H1 (cell line): ENCODE measurements at regions not wholly inside any gene's neighbourhood (a gene's known extent, or its start where the extent isn't known, plus 50 kb on each side); places are given as distances from the start of the nearest gene placed in this dataset.

ENCODE experiments used
- CTCF ChIA-PET: fragments of 300-600 bp; sonication (Branson Sonifier 250); formaldehyde crosslinking; loops from one replicate; lab custom pipeline; 2021; ENCODE audit not compliant: partially characterized antibody; lab: Charles Lee
- POLR2A ChIA-PET: fragments of 300-600 bp; sonication (Branson Sonifier 250); formaldehyde crosslinking; loops from one replicate; lab custom pipeline; 2021; ENCODE audit warnings: inconsistent platforms; ENCODE audit not compliant: partially characterized antibody; lab: Charles Lee
- DNase-seq, 2 experiments: peaks; one replicate each; pipeline versions ENCODE4 v3.0.0 to v3.0.0-alpha.2; 2010 to 2022; ENCODE audit warnings: low spot score in 2 of 2, low read depth in 1 of 2, mixed read lengths in 1 of 2
- FAIRE-seq: peaks from 2 replicates; lab custom pipeline; 2011; peaks lifted over from hg19 to GRCh38; lab: Jason Lieb, UNC
- H2AFZ ChIP-seq: 2 replicates; pipeline ENCODE4 v1.8.1; 2012; ENCODE audit warnings: low read length, inconsistent platforms
- H2AK5ac ChIP-seq: 2 replicates; pipeline ENCODE4 v1.6.1; 2013; ENCODE audit warnings: low read depth, low read length
- H2BK120ac ChIP-seq: replicated peaks from 2 replicates; pipeline ENCODE3; 2013; ENCODE audit warnings: low read depth, low read length, inconsistent platforms
- H2BK12ac ChIP-seq: 2 replicates; pipeline ENCODE4 v1.6.1; 2013; ENCODE audit warnings: low read depth, low read length
- H2BK15ac ChIP-seq: 2 replicates; pipeline ENCODE4 v1.6.1; 2013; ENCODE audit warnings: low read length
- H2BK20ac ChIP-seq: 2 replicates; pipeline ENCODE4 v1.6.1; 2013; ENCODE audit warnings: low read length
- H2BK5ac ChIP-seq: 2 replicates; pipeline ENCODE4 v1.6.1; 2013; ENCODE audit warnings: low read depth, low read length
- H3K14ac ChIP-seq: 2 replicates; pipeline ENCODE4 v1.6.1; 2013; ENCODE audit warnings: inconsistent platforms; ENCODE audit not compliant: insufficient read length
- H3K18ac ChIP-seq: 2 replicates; pipeline ENCODE4 v1.6.1; 2013; ENCODE audit warnings: low read length; ENCODE audit errors: extremely low read depth
- H3K23ac ChIP-seq: 2 replicates; pipeline ENCODE4 v1.6.1; 2013; ENCODE audit warnings: inconsistent platforms; ENCODE audit not compliant: insufficient read length
- H3K23me2 ChIP-seq: 2 replicates; pipeline ENCODE4 v1.6.1; 2013; ENCODE audit warnings: low read depth, low read length
- H3K27ac ChIP-seq: 2 replicates; pipeline ENCODE4 v1.6.1; 2011; ENCODE audit warnings: low read depth, low read length, inconsistent platforms
- H3K27me3 ChIP-seq, 4 experiments: replicated peaks in 1 of 4; 1 replicate in 1 of 4; 2 replicates in 3 of 4; pipeline versions ENCODE4 v1.6.1 to v1.8.1; 2011 to 2013; ENCODE audit warnings: low read length in 3 of 4, mild to moderate bottlenecking in 3 of 4, inconsistent platforms in 2 of 4, mixed read lengths in 2 of 4, moderate library complexity in 1 of 4; ENCODE audit not compliant: control insufficient read depth in 3 of 4, insufficient read depth in 3 of 4; ENCODE audit errors: extremely low read depth in 1 of 4
- H3K36me3 ChIP-seq, 4 experiments: 2 replicates each; pipeline versions ENCODE4 v1.6.1 to v1.8.1; 2011 to 2013; ENCODE audit warnings: mild to moderate bottlenecking in 4 of 4, low read length in 3 of 4, moderate library complexity in 2 of 4, control low read depth in 1 of 4, inconsistent platforms in 1 of 4; ENCODE audit not compliant: insufficient read depth in 4 of 4, control insufficient read depth in 2 of 4
- H3K4ac ChIP-seq: replicated peaks from 2 replicates; pipeline ENCODE3; 2013; ENCODE audit warnings: low read length, low read depth, mixed read lengths, inconsistent platforms; ENCODE audit not compliant: insufficient read length
- H3K4me1 ChIP-seq, 4 experiments: replicated peaks in 1 of 4; 1 replicate in 1 of 4; 2 replicates in 3 of 4; pipeline versions ENCODE4 v1.6.1 to v1.8.1; 2011 to 2013; ENCODE audit warnings: low read length in 3 of 4, inconsistent platforms in 2 of 4, mixed read lengths in 1 of 4; ENCODE audit not compliant: insufficient read depth in 4 of 4, control insufficient read depth in 3 of 4
- H3K4me2 ChIP-seq, 2 experiments: 2 replicates each; pipeline versions ENCODE4 v1.6.1 to v1.8.1; 2011 to 2013; ENCODE audit warnings: low read depth in 2 of 2, low read length in 2 of 2, control low read depth in 1 of 2, inconsistent platforms in 1 of 2, mild to moderate bottlenecking in 1 of 2; ENCODE audit not compliant: insufficient read depth in 1 of 2
- H3K4me3 ChIP-seq, 4 experiments: fragments of 200-600, 300-600 bp in 1 of 4; sonication (generic), shearing (Covaris generic), sonication (Bioruptor Twin) in 1 of 4; 2 replicates each; pipeline versions ENCODE4 v1.5.1 to v1.8.1; 2011 to 2016; ENCODE audit warnings: low read length in 4 of 4, low read depth in 3 of 4, control low read depth in 2 of 4, inconsistent platforms in 2 of 4, mild to moderate bottlenecking in 2 of 4, mixed read lengths in 1 of 4, moderate library complexity in 1 of 4; ENCODE audit not compliant: insufficient read depth in 2 of 4; ENCODE audit errors: extremely low read depth in 1 of 4
- H3K56ac ChIP-seq: replicated peaks from 2 replicates; pipeline ENCODE3; 2013; ENCODE audit warnings: low read depth, mild to moderate bottlenecking, mixed read lengths, low read length, inconsistent platforms; ENCODE audit not compliant: insufficient read length
- H3K79me1 ChIP-seq: 2 replicates; pipeline ENCODE4 v1.6.1; 2013; ENCODE audit warnings: low read depth, low read length, control low read depth
- H3K79me2 ChIP-seq, 2 experiments: 2 replicates each; pipeline versions ENCODE4 v1.6.1 to v1.8.1; 2012 to 2013; ENCODE audit warnings: low read length in 2 of 2, mild to moderate bottlenecking in 2 of 2, inconsistent platforms in 1 of 2; ENCODE audit not compliant: insufficient read depth in 2 of 2, control insufficient read depth in 1 of 2
- H3K9ac ChIP-seq, 4 experiments: replicated peaks in 1 of 4; 1 replicate in 1 of 4; 2 replicates in 3 of 4; pipeline versions ENCODE4 v1.6.1 to v1.8.1; 2011 to 2013; ENCODE audit warnings: low read depth in 3 of 4, low read length in 3 of 4, control low read depth in 2 of 4, mild to moderate bottlenecking in 2 of 4, moderate library complexity in 2 of 4, inconsistent platforms in 1 of 4; ENCODE audit errors: extremely low read depth in 1 of 4
- H3K9me3 ChIP-seq, 2 experiments: 2 replicates each; pipeline versions ENCODE4 v1.6.1 to v1.8.1; 2012 to 2013; ENCODE audit warnings: mild to moderate bottlenecking in 2 of 2, moderate library complexity in 2 of 2, control low read depth in 1 of 2, inconsistent platforms in 1 of 2, low read depth in 1 of 2, low read length in 1 of 2, mixed read lengths in 1 of 2; ENCODE audit not compliant: insufficient read depth in 2 of 2
- H4K20me1 ChIP-seq, 2 experiments: replicated peaks in 1 of 2; 2 replicates each; pipeline versions ENCODE3 to v1.8.1; 2011 to 2013; ENCODE audit warnings: inconsistent platforms in 2 of 2, low read length in 2 of 2, mild to moderate bottlenecking in 1 of 2; ENCODE audit not compliant: insufficient read depth in 2 of 2, control insufficient read depth in 1 of 2
- H4K5ac ChIP-seq: 2 replicates; pipeline ENCODE4 v1.6.1; 2013; ENCODE audit warnings: low read length, low read depth, mixed read lengths, inconsistent platforms; ENCODE audit not compliant: insufficient read length
- H4K8ac ChIP-seq: 2 replicates; pipeline ENCODE4 v1.8.0; 2013; ENCODE audit warnings: mild to moderate bottlenecking, moderate library complexity, low read length, inconsistent platforms; ENCODE audit not compliant: insufficient read depth; ENCODE audit errors: extremely low read depth
- H4K91ac ChIP-seq: replicated peaks from 2 replicates; pipeline ENCODE3; 2013; ENCODE audit warnings: low read length, mixed read lengths, inconsistent platforms; ENCODE audit not compliant: insufficient read length
- CBX8 ChIP-seq: fragments of 300-800, 300-1000 bp; sonication (generic); IDR thresholded peaks from 2 replicates; pipeline ENCODE4 v1.7.1; 2016; ENCODE audit warnings: low read depth, low read length, borderline replicate concordance
- CEBPB ChIP-seq: IDR thresholded peaks from 2 replicates; pipeline ENCODE4 v1.6.1; 2012; ENCODE audit warnings: low read depth, low read length
- CREB1 ChIP-seq: IDR thresholded peaks from 2 replicates; pipeline ENCODE4 v1.6.1; 2012; ENCODE audit warnings: inconsistent platforms
- CTBP2 ChIP-seq: IDR thresholded peaks from 2 replicates; pipeline ENCODE4 v1.7.0; 2011; ENCODE audit warnings: borderline replicate concordance, mild to moderate bottlenecking, moderate library complexity, mixed read lengths, low read length; ENCODE audit not compliant: insufficient read depth, insufficient read length
- NANOG ChIP-seq: IDR thresholded peaks from 2 replicates; pipeline ENCODE4 v1.6.1; 2011; ENCODE audit warnings: low read length, low read depth, mild to moderate bottlenecking, inconsistent platforms; ENCODE audit not compliant: insufficient read depth, poor library complexity, severe bottlenecking
- PHF8 ChIP-seq: fragments of 200-600 bp; sonication (generic); conservative IDR thresholded peaks from 2 replicates; pipeline ENCODE4 v1.7.1; 2012; ENCODE audit warnings: low read depth, mild to moderate bottlenecking, inconsistent platforms, low read length, moderate library complexity
- POLR2AphosphoS5 ChIP-seq: IDR thresholded peaks from 2 replicates; pipeline ENCODE4 v1.6.1; 2011; ENCODE audit warnings: low read depth, low read length
- SAP30 ChIP-seq: fragments of 300-600 bp; sonication (generic); IDR thresholded peaks from 2 replicates; pipeline ENCODE4 v1.7.1; 2012; ENCODE audit warnings: low read length, moderate library complexity, mild to moderate bottlenecking, inconsistent platforms; ENCODE audit not compliant: insufficient read depth, insufficient replicate concordance
- WGBS, 2 experiments: shearing (Covaris generic) in 1 of 2; methylation state at CpG; one replicate each; pipeline versions ENCODE4 v1.1.6 to v1.1.7; 2013 to 2015; ENCODE audit warnings: low lambda C conversion rate in 2 of 2, mixed read lengths in 2 of 2, inconsistent platforms in 1 of 2, low coverage in 1 of 2, missing lambda C conversion rate in 1 of 2; ENCODE audit not compliant: insufficient replicate concordance in 2 of 2, insufficient coverage in 1 of 2, insufficient read length in 1 of 2; ENCODE audit errors: extremely low coverage in 1 of 2, missing lambda C conversion rate in 1 of 2; 5-methylcytosine and 5-hydroxymethylcytosine counted together
- TF ChIP-seq, protein P1 (sequence below): IDR thresholded peaks from 2 replicates; pipeline ENCODE4 v1.6.1; 2012; ENCODE audit warnings: low read length, inconsistent platforms
- TF ChIP-seq, protein P2 (sequence below): IDR thresholded peaks from 2 replicates; pipeline ENCODE4 v1.6.1; 2011; ENCODE audit warnings: low read depth, mild to moderate bottlenecking, low read length; ENCODE audit not compliant: insufficient read depth

GRCh38 chr16:11478431-11479119, 108.1 kb downstream of the LITAF start:
- POLR2A ChIA-PET: interaction anchor here (0.6 kb wide), 1 partner anchor 165 kb away, joined by 3 read pairs; no protein-coding TSS in a partner anchor
- Histone ChIP-seq H3K4me1 (no peaks in the 10 kb centered on the region), H3K27me3 (no peaks in the 10 kb centered on the region), H3K9me3 (peaks cover 0 to 2% of the 10 kb centered on the region in 2 experiments; a peak in 1 of 4 replicates), H2AK5ac (no peak overlapping the region), H2BK120ac (no peak overlapping the region), H2AFZ (no peak overlapping the region), H4K5ac (no peak overlapping the region), H3K4me2 (no peak overlapping the region), H3K27ac (no peak overlapping the region), H4K91ac (no peak overlapping the region), H3K9ac (no peak overlapping the region), H2BK20ac (no peak overlapping the region), H3K4me3 (no peak overlapping the region), H3K23me2 (no peaks in the 10 kb centered on the region), H3K14ac (no peak overlapping the region), H3K79me1 (no peaks in the 10 kb centered on the region), H2BK12ac (no peak overlapping the region), H3K18ac (no peak overlapping the region), H3K23ac (no peak overlapping the region), H4K8ac (peak overlapping the region; percentile 25), H2BK5ac (no peak overlapping the region), H3K79me2 (no peaks in the 10 kb centered on the region), H3K56ac (no peak overlapping the region), H4K20me1 (peaks cover 0 to 2% of the 10 kb centered on the region in 2 experiments), H3K4ac (no peak overlapping the region), H3K36me3 (peaks cover 0 to 20% (median 7%) of the 10 kb centered on the region in 4 experiments; a peak in 4 of 8 replicates), H2BK15ac (no peak overlapping the region)
- CTCF ChIA-PET: interaction anchor here (0.7 to 5.7 kb wide), 2 partner anchors 72 to 186 kb away, joined by 3 to 30 read pairs; no protein-coding TSS in a partner anchor
- 91% methylated on average over 17 of the region's 17 CpGs; no CpG with 5 or more reads in 1 of the 2 experiments for WGBS, 2 experiments
- no peak for FAIRE-seq
- DNase-seq: no peak
- TF ChIP-seq, protein P1, sequence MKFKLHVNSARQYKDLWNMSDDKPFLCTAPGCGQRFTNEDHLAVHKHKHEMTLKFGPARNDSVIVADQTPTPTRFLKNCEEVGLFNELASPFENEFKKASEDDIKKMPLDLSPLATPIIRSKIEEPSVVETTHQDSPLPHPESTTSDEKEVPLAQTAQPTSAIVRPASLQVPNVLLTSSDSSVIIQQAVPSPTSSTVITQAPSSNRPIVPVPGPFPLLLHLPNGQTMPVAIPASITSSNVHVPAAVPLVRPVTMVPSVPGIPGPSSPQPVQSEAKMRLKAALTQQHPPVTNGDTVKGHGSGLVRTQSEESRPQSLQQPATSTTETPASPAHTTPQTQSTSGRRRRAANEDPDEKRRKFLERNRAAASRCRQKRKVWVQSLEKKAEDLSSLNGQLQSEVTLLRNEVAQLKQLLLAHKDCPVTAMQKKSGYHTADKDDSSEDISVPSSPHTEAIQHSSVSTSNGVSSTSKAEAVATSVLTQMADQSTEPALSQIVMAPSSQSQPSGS: no peak
- no peak for TF ChIP-seq CEBPB
- TF ChIP-seq NANOG: no peak
- TF ChIP-seq SAP30: no peak
- TF ChIP-seq CTBP2: no peak
- TF ChIP-seq CREB1: no peak
- TF ChIP-seq CBX8: no peak
- TF ChIP-seq POLR2AphosphoS5: no peak
- TF ChIP-seq, protein P2, sequence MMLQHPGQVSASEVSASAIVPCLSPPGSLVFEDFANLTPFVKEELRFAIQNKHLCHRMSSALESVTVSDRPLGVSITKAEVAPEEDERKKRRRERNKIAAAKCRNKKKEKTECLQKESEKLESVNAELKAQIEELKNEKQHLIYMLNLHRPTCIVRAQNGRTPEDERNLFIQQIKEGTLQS: no peak
- TF ChIP-seq PHF8: no peak
